MM.1S (cell line): ENCODE measurements at regions not wholly inside any gene's neighbourhood (a gene's known extent, or its start where the extent isn't known, plus 50 kb on each side); places are given as distances from the start of the nearest gene placed in this dataset.

Experiments used
- CTCF ChIP-seq: fragments of 300-600 bp; sonication (generic); IDR thresholded peaks from 2 replicates; pipeline ENCODE4 v1.5.1; 2016; ENCODE audit warnings: antibody characterized with exemption, low read length, mixed read lengths
- EZH2 ChIP-seq: fragments of 300-600 bp; sonication (generic); optimal IDR thresholded peaks from 2 replicates; pipeline ENCODE3; 2017; ENCODE audit warnings: low read depth, mild to moderate bottlenecking, antibody characterized with exemption, low read length, mixed read lengths

- TF ChIP-seq CTCF: no peak
- no peak for TF ChIP-seq EZH2
These were observed 205.7 kb downstream of the EN1 start for GRCh38 chr2:118641711-118642110.
